HCT116 (cell line): ENCODE measurements at regions not wholly inside any gene's neighbourhood (a gene's known extent, or its start where the extent isn't known, plus 50 kb on each side); places are given as distances from the start of the nearest gene placed in this dataset.

Experiments
- ATAC-seq: fragments of 200-7000 bp; cut with Tn5 transposase; 2 replicates; pipeline ENCODE4 v1.9.1; 2020; ENCODE audit warnings: mild to moderate bottlenecking, moderate library complexity
- BruUV-seq: library from RNA; stranded (reverse); fragments of 400-500 nt; replicated peaks from 2 replicates; lab custom pipeline; 2021; lab: Mats Ljungman, UMichigan
- CTCF ChIA-PET: fragments of 300-600 bp; sonication (Branson Sonifier 250); formaldehyde crosslinking; loops from one replicate; lab custom pipeline; 2021; ENCODE audit warnings: antibody characterized with exemption; lab: Charles Lee
- POLR2A ChIA-PET: fragments of 300-600, 350-600 bp; sonication (Branson Sonifier 250); formaldehyde crosslinking; loops from one replicate; lab custom pipeline; 2021; ENCODE audit warnings: antibody characterized with exemption; lab: Charles Lee
- RAD21 ChIA-PET, 2 experiments: fragments of 300-600 bp; sonication (Branson Sonifier 250); formaldehyde crosslinking; loops; one replicate each; lab custom pipeline; 2023; ENCODE audit warnings: low total read pairs in 2 of 2; ENCODE audit not compliant: uncharacterized antibody in 2 of 2, unreplicated experiment in 2 of 2, low non-redundant PET in 1 of 2; lab: Charles Lee
- DNase-seq: peaks from one replicate; pipeline ENCODE4 v3.0.0-alpha.2; 2010; ENCODE audit warnings: low read depth, low spot score
- H2AFZ ChIP-seq: fragments of 200-600 bp; shearing (Covaris generic), sonication (generic); 2 replicates; pipeline ENCODE4 v1.6.1; 2017; ENCODE audit warnings: low read depth, mixed run types, mixed read lengths, antibody characterized with exemption, low read length; ENCODE audit not compliant: poor library complexity, severe bottlenecking
- H3K27ac ChIP-seq: 2 replicates; pipeline ENCODE4 v1.5.1; 2012; ENCODE audit warnings: low read depth, low read length
- H3K27me3 ChIP-seq: fragments of 200-600 bp; sonication (generic); 2 replicates; pipeline ENCODE4 v1.6.1; 2016; ENCODE audit warnings: mixed run types, low read length, mixed read lengths; ENCODE audit not compliant: insufficient read depth
- H3K36me3 ChIP-seq, 2 experiments: fragments of 200-500 bp in 1 of 2; fragments of 200-600 bp in 1 of 2; sonication (Bioruptor generic) in 1 of 2; sonication (generic) in 1 of 2; 2 replicates each; pipeline versions ENCODE4 v1.5.1 to v1.6.1; 2014 to 2016; ENCODE audit warnings: low read length in 2 of 2, inconsistent platforms in 1 of 2, mixed read lengths in 1 of 2, mixed run types in 1 of 2; ENCODE audit not compliant: insufficient read depth in 2 of 2, control insufficient read depth in 1 of 2
- H3K4me1 ChIP-seq, 2 experiments: fragments of 200-600 bp in 1 of 2; sonication (generic) in 1 of 2; 2 replicates each; pipeline versions ENCODE4 v1.5.1 to v1.6.1; 2012 to 2017; ENCODE audit warnings: low read length in 2 of 2, inconsistent platforms in 1 of 2, mild to moderate bottlenecking in 1 of 2, mixed read lengths in 1 of 2, mixed run types in 1 of 2, moderate library complexity in 1 of 2; ENCODE audit not compliant: insufficient read depth in 2 of 2, control insufficient read depth in 1 of 2
- H3K4me2 ChIP-seq: fragments of 200-600 bp; sonication (generic); 2 replicates; pipeline ENCODE4 v1.6.1; 2017; ENCODE audit warnings: mixed run types, low read length, mixed read lengths
- H3K4me3 ChIP-seq, 2 experiments: fragments of 200-600 bp in 1 of 2; sonication (generic) in 1 of 2; replicated peaks in 1 of 2; 2 replicates each; pipeline ENCODE4 v1.5.1; 2011 to 2016; ENCODE audit warnings: low read length in 2 of 2, control low read depth in 1 of 2, low read depth in 1 of 2, mild to moderate bottlenecking in 1 of 2, mixed read lengths in 1 of 2, mixed run types in 1 of 2
- H3K79me2 ChIP-seq: fragments of 200-600 bp; sonication (generic); 2 replicates; pipeline ENCODE4 v1.6.1; 2017; ENCODE audit warnings: mild to moderate bottlenecking, mixed run types, low read length, moderate library complexity, mixed read lengths; ENCODE audit not compliant: insufficient read depth
- H3K9ac ChIP-seq: fragments of 200-600 bp; sonication (generic); 2 replicates; pipeline ENCODE4 v1.6.1; 2016; ENCODE audit warnings: low read length, mixed read lengths
- H3K9me2 ChIP-seq: fragments of 200-600 bp; sonication (generic), shearing (Covaris generic); 2 replicates; pipeline ENCODE4 v1.6.1; 2017; ENCODE audit warnings: mixed run types, mild to moderate bottlenecking, moderate library complexity; ENCODE audit not compliant: insufficient read depth
- H3K9me3 ChIP-seq, 2 experiments: fragments of 200-500 bp in 1 of 2; fragments of 200-600 bp in 1 of 2; sonication (Bioruptor generic) in 1 of 2; sonication (generic) in 1 of 2; 2 replicates each; pipeline ENCODE4 v1.6.1; 2014 to 2017; ENCODE audit warnings: low read length in 2 of 2, mixed read lengths in 2 of 2, inconsistent platforms in 1 of 2, low read depth in 1 of 2, mild to moderate bottlenecking in 1 of 2, mixed run types in 1 of 2, moderate library complexity in 1 of 2; ENCODE audit not compliant: control insufficient read depth in 1 of 2, insufficient read depth in 1 of 2
- H4K20me1 ChIP-seq: fragments of 200-600 bp; sonication (generic), shearing (Covaris generic); 2 replicates; pipeline ENCODE4 v1.6.1; 2017; ENCODE audit warnings: mixed run types, mild to moderate bottlenecking, moderate library complexity; ENCODE audit not compliant: insufficient read depth
- EGR1 ChIP-seq: IDR thresholded peaks from 2 replicates; pipeline ENCODE4 v1.6.1; 2012; ENCODE audit warnings: low read depth
- EZH2 ChIP-seq: fragments of 200-600 bp; sonication (generic); IDR thresholded peaks from 2 replicates; pipeline ENCODE4 v1.6.1; 2017; ENCODE audit warnings: antibody characterized with exemption, mixed run types
- SP1 ChIP-seq: IDR thresholded peaks from 2 replicates; pipeline ENCODE4 v1.6.1; 2012; ENCODE audit warnings: low read depth
- TCF7L2 ChIP-seq: IDR thresholded peaks from 2 replicates; pipeline ENCODE4 v1.7.0; 2011; ENCODE audit warnings: borderline replicate concordance, inconsistent platforms; ENCODE audit not compliant: insufficient read depth, insufficient read length; ENCODE audit errors: extremely low read depth
- intact Hi-C: fragments of 100-400 bp; cut with micrococcal nuclease; formaldehyde crosslinking; loops from 2 replicates; pipeline ENCODE4 v1.10.0; 2022
- TF ChIP-seq, protein P1 (sequence below): IDR thresholded peaks from 2 replicates; pipeline ENCODE4 v1.6.1; 2012; ENCODE audit warnings: low read depth
- TF ChIP-seq, protein P2 (sequence below): IDR thresholded peaks from 2 replicates; pipeline ENCODE4 v1.6.1; 2012

DNA sequence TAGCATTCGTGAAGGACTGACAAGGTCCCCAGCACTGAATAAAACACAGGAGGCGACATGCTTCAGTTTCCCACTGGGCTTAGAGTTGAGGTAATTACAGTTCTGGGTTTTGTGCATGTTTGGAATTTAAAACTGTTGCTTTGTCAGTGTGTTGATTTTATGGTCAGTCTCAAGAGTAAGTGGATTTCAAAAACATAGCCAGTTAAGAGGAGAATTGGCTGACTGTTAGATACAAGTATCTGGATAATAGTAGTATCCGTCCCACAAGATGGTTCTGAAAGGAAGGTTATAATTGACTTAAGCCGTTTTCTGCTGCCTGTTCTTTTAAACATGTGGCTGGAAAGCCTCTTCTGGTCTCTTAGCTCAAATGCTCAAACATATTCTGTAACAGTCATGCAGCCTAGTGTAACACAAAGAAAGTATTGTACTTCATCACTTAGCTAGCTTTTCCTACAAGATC lies 170.9 kb downstream of the POLR1F start (continued):
- TF ChIP-seq, protein P1, sequence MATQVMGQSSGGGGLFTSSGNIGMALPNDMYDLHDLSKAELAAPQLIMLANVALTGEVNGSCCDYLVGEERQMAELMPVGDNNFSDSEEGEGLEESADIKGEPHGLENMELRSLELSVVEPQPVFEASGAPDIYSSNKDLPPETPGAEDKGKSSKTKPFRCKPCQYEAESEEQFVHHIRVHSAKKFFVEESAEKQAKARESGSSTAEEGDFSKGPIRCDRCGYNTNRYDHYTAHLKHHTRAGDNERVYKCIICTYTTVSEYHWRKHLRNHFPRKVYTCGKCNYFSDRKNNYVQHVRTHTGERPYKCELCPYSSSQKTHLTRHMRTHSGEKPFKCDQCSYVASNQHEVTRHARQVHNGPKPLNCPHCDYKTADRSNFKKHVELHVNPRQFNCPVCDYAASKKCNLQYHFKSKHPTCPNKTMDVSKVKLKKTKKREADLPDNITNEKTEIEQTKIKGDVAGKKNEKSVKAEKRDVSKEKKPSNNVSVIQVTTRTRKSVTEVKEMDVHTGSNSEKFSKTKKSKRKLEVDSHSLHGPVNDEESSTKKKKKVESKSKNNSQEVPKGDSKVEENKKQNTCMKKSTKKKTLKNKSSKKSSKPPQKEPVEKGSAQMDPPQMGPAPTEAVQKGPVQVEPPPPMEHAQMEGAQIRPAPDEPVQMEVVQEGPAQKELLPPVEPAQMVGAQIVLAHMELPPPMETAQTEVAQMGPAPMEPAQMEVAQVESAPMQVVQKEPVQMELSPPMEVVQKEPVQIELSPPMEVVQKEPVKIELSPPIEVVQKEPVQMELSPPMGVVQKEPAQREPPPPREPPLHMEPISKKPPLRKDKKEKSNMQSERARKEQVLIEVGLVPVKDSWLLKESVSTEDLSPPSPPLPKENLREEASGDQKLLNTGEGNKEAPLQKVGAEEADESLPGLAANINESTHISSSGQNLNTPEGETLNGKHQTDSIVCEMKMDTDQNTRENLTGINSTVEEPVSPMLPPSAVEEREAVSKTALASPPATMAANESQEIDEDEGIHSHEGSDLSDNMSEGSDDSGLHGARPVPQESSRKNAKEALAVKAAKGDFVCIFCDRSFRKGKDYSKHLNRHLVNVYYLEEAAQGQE = no peak
- no peak for TF ChIP-seq TCF7L2
- no peak for TF ChIP-seq SP1

DNA sequence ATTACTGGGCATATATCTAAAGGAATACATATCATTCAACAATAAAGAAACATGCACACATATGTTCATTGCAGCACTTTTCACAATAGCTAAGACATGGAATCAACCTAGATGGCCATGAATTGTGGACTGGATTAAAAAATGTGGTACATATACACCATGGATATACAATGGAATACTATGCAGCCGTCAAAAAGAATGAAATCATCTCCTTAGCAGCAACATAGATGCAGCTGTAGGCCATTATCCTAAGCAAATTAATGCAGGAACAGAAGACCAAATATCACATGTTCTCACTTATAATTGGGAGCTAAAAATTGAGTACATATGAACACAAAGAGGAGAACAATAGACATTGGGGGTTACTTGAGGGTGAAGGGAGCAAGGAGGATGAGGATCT lies 175.6 kb downstream of the POLR1F start:
- intact Hi-C loops = no loop called here
- Histone ChIP-seq H4K20me1 (no peaks in the 10 kb centered on the region), H3K36me3 (no peaks in the 10 kb centered on the region), H3K9ac (no peak overlapping the region), H3K9me3 (no peaks in the 10 kb centered on the region), H3K9me2 (no peaks in the 10 kb centered on the region), H3K79me2 (no peaks in the 10 kb centered on the region), H3K27me3 (no peaks in the 10 kb centered on the region), H3K4me3 (no peak overlapping the region), H3K4me2 (no peak overlapping the region), H3K27ac (no peak overlapping the region), H2AFZ (no peak overlapping the region), H3K4me1 (no peaks in the 10 kb centered on the region)
- ChIA-PET POLR2A (no interaction called here), RAD21 (no interaction called here), CTCF (no interaction called here)
- DNase-seq (no peak), ATAC-seq (no peak)
- no TSS peak for BruUV-seq
- TF ChIP-seq, protein P2, sequence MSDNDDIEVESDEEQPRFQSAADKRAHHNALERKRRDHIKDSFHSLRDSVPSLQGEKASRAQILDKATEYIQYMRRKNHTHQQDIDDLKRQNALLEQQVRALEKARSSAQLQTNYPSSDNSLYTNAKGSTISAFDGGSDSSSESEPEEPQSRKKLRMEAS = no peak
- no peak for TF ChIP-seq EGR1
- TF ChIP-seq EZH2 = no peak
- no peak for TF ChIP-seq TCF7L2
